ENCODE measurements at regions not wholly inside any gene's neighbourhood (a gene's known extent, or its start where the extent isn't known, plus 50 kb on each side); places are given as distances from the start of the nearest gene placed in this dataset.

DNA sequence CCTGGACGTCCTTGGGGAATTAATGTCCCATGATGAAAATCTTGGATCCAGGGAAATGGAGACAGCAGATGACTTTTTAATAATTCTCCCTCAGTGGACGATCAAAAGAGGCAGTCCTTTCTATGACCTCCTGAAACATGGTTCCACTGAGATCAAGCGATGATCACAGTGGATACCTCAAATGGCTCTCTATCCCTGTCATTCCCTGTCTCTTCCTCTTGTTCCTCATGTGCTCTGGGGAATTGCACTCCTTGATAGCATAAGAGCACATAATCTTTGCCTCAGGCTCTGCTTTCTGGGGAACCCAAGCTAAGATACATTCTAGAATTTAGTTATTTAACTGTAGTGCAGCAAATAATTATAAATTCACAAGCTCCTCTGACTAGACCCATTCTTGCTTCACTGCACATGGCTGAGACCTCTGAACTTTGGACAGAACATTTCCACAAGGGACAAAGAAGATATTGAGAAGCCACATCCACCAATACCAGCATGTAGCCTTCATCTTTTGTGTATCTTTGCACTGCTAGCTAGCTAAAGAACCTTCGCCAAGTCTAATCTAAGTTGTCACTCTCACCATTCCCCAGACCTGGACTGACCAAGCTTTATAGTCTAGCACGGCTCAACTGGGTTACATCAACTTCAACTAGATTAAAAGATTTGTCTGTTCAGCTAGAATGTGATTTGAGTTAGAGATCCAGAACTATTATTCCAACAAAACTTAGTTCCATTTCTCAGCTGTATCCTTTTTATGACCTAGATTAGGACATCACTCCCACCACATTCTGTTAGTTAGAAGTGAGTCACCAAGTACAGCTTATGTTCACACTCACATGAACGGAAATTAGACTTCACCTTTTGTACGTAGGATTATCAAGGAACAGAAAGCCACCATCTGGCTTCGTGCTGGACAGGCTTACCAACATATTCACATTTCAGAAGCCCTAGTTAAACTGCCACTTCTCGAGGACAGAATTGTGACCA, 142.7 kb downstream of the SUCLA2 start:
- no peak overlapping the region for H3K4me3 ChIP-seq (ENCODE audit: low read depth in 1 of 5, low read length in 5 of 5)
- H3K27ac ChIP-seq (ENCODE audit: low read depth, low read length) = no peak overlapping the region
- no peaks in the 10 kb centered on the region for H3K4me1 ChIP-seq (ENCODE audit: control insufficient read depth in 5 of 5, insufficient read depth in 5 of 5, low read length in 5 of 5)
- no peaks in the 10 kb centered on the region for H3K27me3 ChIP-seq (ENCODE audit: control insufficient read depth in 5 of 5, insufficient read depth in 4 of 5, low read length in 5 of 5)
- no peaks in the 10 kb centered on the region for H3K36me3 ChIP-seq (ENCODE audit: control insufficient read depth in 5 of 5, insufficient read depth in 5 of 5, low read length in 5 of 5)
- no peaks in the 10 kb centered on the region for H3K9me3 ChIP-seq (ENCODE audit: control insufficient read depth in 5 of 5, low read length in 5 of 5)
- H3K9ac ChIP-seq (ENCODE audit: low read length in 5 of 5) = no peak overlapping the region

GRCh38 chr13:47853236-47853635, 147.8 kb downstream of the SUCLA2 start:
- Histone ChIP-seq H3K27ac (ENCODE audit: low read depth, low read length) (no peak overlapping the region), H3K4me1 (ENCODE audit: control insufficient read depth in 5 of 5, insufficient read depth in 5 of 5, low read length in 5 of 5) (no peaks in the 10 kb centered on the region), H3K4me3 (ENCODE audit: low read depth in 1 of 5, low read length in 5 of 5) (no peak overlapping the region), H3K9ac (ENCODE audit: low read length in 5 of 5) (no peak overlapping the region), H3K27me3 (ENCODE audit: control insufficient read depth in 5 of 5, insufficient read depth in 4 of 5, low read length in 5 of 5) (no peaks in the 10 kb centered on the region), H3K36me3 (ENCODE audit: control insufficient read depth in 5 of 5, insufficient read depth in 5 of 5, low read length in 5 of 5) (no peaks in the 10 kb centered on the region), H3K9me3 (ENCODE audit: control insufficient read depth in 5 of 5, low read length in 5 of 5) (peaks cover 0 to 3% (median 0%) of the 10 kb centered on the region in 5 donors)

DNA sequence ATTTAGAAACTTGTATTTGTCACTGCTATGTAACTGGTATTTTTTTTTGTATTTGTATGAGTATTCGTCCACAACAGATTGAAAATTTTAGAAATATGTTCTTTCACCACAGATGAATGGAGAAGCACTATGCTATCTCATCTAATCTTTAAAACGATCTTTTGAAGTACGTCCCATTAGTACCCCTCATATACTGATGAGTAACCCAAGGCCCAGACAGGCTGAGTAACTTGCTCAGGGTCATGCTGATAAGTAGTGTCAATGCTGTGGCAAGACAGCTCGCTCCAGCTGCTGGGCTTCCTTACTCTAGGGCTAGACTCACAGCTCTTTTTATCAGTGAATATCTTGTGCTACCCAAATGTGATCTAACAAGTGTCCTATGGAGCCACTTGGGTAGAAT, 154.2 kb downstream of the SUCLA2 start:
- Histone ChIP-seq H3K4me1 (ENCODE audit: control insufficient read depth in 5 of 5, insufficient read depth in 5 of 5, low read length in 5 of 5) (no peaks in the 10 kb centered on the region), H3K4me3 (ENCODE audit: low read depth in 1 of 5, low read length in 5 of 5) (no peak overlapping the region), H3K27ac (ENCODE audit: low read depth, low read length) (no peak overlapping the region), H3K9ac (ENCODE audit: low read length in 5 of 5) (no peak overlapping the region), H3K36me3 (ENCODE audit: control insufficient read depth in 5 of 5, insufficient read depth in 5 of 5, low read length in 5 of 5) (no peaks in the 10 kb centered on the region), H3K27me3 (ENCODE audit: control insufficient read depth in 5 of 5, insufficient read depth in 4 of 5, low read length in 5 of 5) (no peaks in the 10 kb centered on the region), H3K9me3 (ENCODE audit: control insufficient read depth in 5 of 5, low read length in 5 of 5) (peaks cover 0 to 3% (median 0%) of the 10 kb centered on the region in 5 donors)

DNA sequence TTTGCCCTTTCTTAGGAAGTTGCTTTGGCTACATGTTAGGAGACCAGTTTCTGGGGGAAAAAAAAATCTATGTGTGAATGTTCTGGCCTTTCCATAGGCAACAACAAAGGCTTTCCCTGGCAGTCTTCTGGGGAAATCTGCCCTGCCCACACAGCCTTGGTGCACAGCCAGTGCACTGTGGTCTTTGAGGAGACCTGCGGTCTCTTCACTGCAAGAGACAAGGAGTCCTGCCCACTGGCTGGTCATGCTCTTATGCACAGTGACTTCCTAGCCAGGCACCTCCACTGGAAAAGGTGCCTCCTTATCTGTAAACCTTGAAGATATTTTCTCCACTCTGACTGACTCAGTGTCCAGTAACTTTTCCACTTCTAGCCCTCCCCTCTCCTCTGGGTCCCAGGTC, 155.1 kb downstream of the SUCLA2 start:
- H3K27ac ChIP-seq (ENCODE audit: low read depth, low read length) = no peak overlapping the region
- H3K36me3 ChIP-seq (ENCODE audit: control insufficient read depth in 5 of 5, insufficient read depth in 5 of 5, low read length in 5 of 5) = no peaks in the 10 kb centered on the region
- no peak overlapping the region for H3K9ac ChIP-seq (ENCODE audit: low read length in 5 of 5)
- no peak overlapping the region for H3K4me3 ChIP-seq (ENCODE audit: low read depth in 1 of 5, low read length in 5 of 5)
- no peaks in the 10 kb centered on the region for H3K4me1 ChIP-seq (ENCODE audit: control insufficient read depth in 5 of 5, insufficient read depth in 5 of 5, low read length in 5 of 5)
- H3K27me3 ChIP-seq (ENCODE audit: control insufficient read depth in 5 of 5, insufficient read depth in 4 of 5, low read length in 5 of 5) = no peaks in the 10 kb centered on the region
- peaks cover 0 to 3% (median 0%) of the 10 kb centered on the region in 5 donors for H3K9me3 ChIP-seq (ENCODE audit: control insufficient read depth in 5 of 5, low read length in 5 of 5)

GRCh38 chr13:47843005-47843404, 158.1 kb downstream of the SUCLA2 start:
- H3K9me3 ChIP-seq (ENCODE audit: control insufficient read depth in 5 of 5, low read length in 5 of 5) = no peaks in the 10 kb centered on the region
- H3K9ac ChIP-seq (ENCODE audit: low read length in 5 of 5) = no peak overlapping the region
- no peaks in the 10 kb centered on the region for H3K4me1 ChIP-seq (ENCODE audit: control insufficient read depth in 5 of 5, insufficient read depth in 5 of 5, low read length in 5 of 5)
- no peaks in the 10 kb centered on the region for H3K36me3 ChIP-seq (ENCODE audit: control insufficient read depth in 5 of 5, insufficient read depth in 5 of 5, low read length in 5 of 5)
- no peak overlapping the region for H3K27ac ChIP-seq (ENCODE audit: low read depth, low read length)
- H3K4me3 ChIP-seq (ENCODE audit: low read depth in 1 of 5, low read length in 5 of 5) = no peak overlapping the region
- H3K27me3 ChIP-seq (ENCODE audit: control insufficient read depth in 5 of 5, insufficient read depth in 4 of 5, low read length in 5 of 5) = no peaks in the 10 kb centered on the region

GRCh38 chr13:47841151-47841550, 159.9 kb downstream of the SUCLA2 start:
- Histone ChIP-seq H3K27ac (ENCODE audit: low read depth, low read length) (no peak overlapping the region), H3K27me3 (ENCODE audit: control insufficient read depth in 5 of 5, insufficient read depth in 4 of 5, low read length in 5 of 5) (no peaks in the 10 kb centered on the region), H3K4me1 (ENCODE audit: control insufficient read depth in 5 of 5, insufficient read depth in 5 of 5, low read length in 5 of 5) (no peaks in the 10 kb centered on the region), H3K4me3 (ENCODE audit: low read depth in 1 of 5, low read length in 5 of 5) (no peak overlapping the region), H3K36me3 (ENCODE audit: control insufficient read depth in 5 of 5, insufficient read depth in 5 of 5, low read length in 5 of 5) (no peaks in the 10 kb centered on the region), H3K9me3 (ENCODE audit: control insufficient read depth in 5 of 5, low read length in 5 of 5) (no peaks in the 10 kb centered on the region), H3K9ac (ENCODE audit: low read length in 5 of 5) (no peak overlapping the region)

DNA sequence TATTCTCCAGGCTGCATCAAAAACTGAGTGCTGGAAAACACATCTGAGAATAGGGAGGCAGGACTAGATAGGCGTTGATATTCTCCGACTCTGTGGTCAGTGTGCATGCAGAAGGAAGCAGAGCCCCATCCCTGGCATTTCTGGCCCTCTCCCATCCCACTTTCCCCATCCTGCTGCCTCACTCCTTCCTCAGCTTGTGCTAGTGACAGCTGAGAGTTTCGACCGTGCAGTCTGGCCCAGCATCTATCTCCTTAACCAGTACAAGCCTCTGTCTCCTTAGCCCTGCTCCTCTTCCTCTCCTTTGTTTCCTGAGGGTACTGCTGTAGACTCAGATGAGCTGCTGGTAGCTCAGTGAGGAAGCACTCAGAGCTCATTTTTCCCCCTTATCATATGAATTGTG, 163.2 kb downstream of the SUCLA2 start:
- H3K36me3 ChIP-seq (ENCODE audit: control insufficient read depth in 5 of 5, insufficient read depth in 5 of 5, low read length in 5 of 5) = no peaks in the 10 kb centered on the region
- H3K4me3 ChIP-seq (ENCODE audit: low read depth in 1 of 5, low read length in 5 of 5) = no peak overlapping the region
- no peaks in the 10 kb centered on the region for H3K27me3 ChIP-seq (ENCODE audit: control insufficient read depth in 5 of 5, insufficient read depth in 4 of 5, low read length in 5 of 5)
- H3K4me1 ChIP-seq (ENCODE audit: control insufficient read depth in 5 of 5, insufficient read depth in 5 of 5, low read length in 5 of 5) = no peaks in the 10 kb centered on the region
- H3K27ac ChIP-seq (ENCODE audit: low read depth, low read length) = no peak overlapping the region
- no peaks in the 10 kb centered on the region for H3K9me3 ChIP-seq (ENCODE audit: control insufficient read depth in 5 of 5, low read length in 5 of 5)
- no peak overlapping the region for H3K9ac ChIP-seq (ENCODE audit: low read length in 5 of 5)

GRCh38 chr13:47837104-47837880, 163.8 kb downstream of the SUCLA2 start:
- Histone ChIP-seq H3K27ac (ENCODE audit: low read depth, low read length) (no peak overlapping the region), H3K4me3 (ENCODE audit: low read depth in 1 of 5, low read length in 5 of 5) (no peak overlapping the region), H3K4me1 (ENCODE audit: control insufficient read depth in 5 of 5, insufficient read depth in 5 of 5, low read length in 5 of 5) (no peaks in the 10 kb centered on the region), H3K36me3 (ENCODE audit: control insufficient read depth in 5 of 5, insufficient read depth in 5 of 5, low read length in 5 of 5) (no peaks in the 10 kb centered on the region), H3K9ac (ENCODE audit: low read length in 5 of 5) (no peak overlapping the region), H3K27me3 (ENCODE audit: control insufficient read depth in 5 of 5, insufficient read depth in 4 of 5, low read length in 5 of 5) (no peaks in the 10 kb centered on the region), H3K9me3 (ENCODE audit: control insufficient read depth in 5 of 5, low read length in 5 of 5) (no peaks in the 10 kb centered on the region)

GRCh38 chr13:47835470-47836228, 165.4 kb downstream of the SUCLA2 start:
- Histone ChIP-seq H3K9ac (ENCODE audit: low read length in 5 of 5) (no peak overlapping the region), H3K36me3 (ENCODE audit: control insufficient read depth in 5 of 5, insufficient read depth in 5 of 5, low read length in 5 of 5) (no peaks in the 10 kb centered on the region), H3K9me3 (ENCODE audit: control insufficient read depth in 5 of 5, low read length in 5 of 5) (no peaks in the 10 kb centered on the region), H3K4me1 (ENCODE audit: control insufficient read depth in 5 of 5, insufficient read depth in 5 of 5, low read length in 5 of 5) (no peaks in the 10 kb centered on the region), H3K27ac (ENCODE audit: low read depth, low read length) (no peak overlapping the region), H3K4me3 (ENCODE audit: low read depth in 1 of 5, low read length in 5 of 5) (no peak overlapping the region), H3K27me3 (ENCODE audit: control insufficient read depth in 5 of 5, insufficient read depth in 4 of 5, low read length in 5 of 5) (no peaks in the 10 kb centered on the region)

All from subcutaneous abdominal adipose tissue (tissue), 5 donors.